ENCODE measurements at regions not wholly inside any gene's neighbourhood (a gene's known extent, or its start where the extent isn't known, plus 50 kb on each side); places are given as distances from the start of the nearest gene placed in this dataset.

DNA sequence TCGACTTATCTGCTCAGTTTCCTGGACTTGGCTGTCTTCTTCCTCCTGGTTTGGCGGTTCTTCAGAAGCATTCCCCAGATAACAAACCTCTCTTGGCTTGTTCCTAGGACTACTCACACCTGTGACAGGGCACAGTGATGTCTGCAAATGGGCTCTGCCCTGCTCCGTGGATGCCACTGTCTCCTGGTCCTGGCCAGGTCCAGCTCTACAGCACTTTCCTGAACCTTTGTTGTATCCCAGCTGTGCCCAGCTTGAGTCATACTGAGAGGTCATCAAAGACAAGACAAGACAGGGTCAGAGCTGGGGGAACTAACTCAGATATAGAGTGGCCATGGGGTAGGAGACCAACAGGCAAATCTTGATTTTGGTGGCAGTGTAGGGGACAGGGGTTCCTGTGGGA, 102.7 kb upstream of the SLC22A23 start:
- Histone ChIP-seq H3K27me3 (no peaks in the 10 kb centered on the region), H3K36me3 (no peaks in the 10 kb centered on the region), H3K4me3 (no peak overlapping the region), H3K27ac (no peak overlapping the region), H3K9me3 (peaks cover 0 to under 1% (median 0%) of the 10 kb centered on the region in 4 donors), H3K4me1 (no peaks in the 10 kb centered on the region)
- intact Hi-C loops (cut with DNase I; ENCODE audit: low total_unique reads): no loop called here
- WGBS, 5 donors: 49 to 69% (median 63%) methylated on average over 3 of the region's 3 CpGs
- TF ChIP-seq POLR2AphosphoS5 (IDR thresholded peaks at IDR 0.05) (no peak), EP300 (IDR thresholded peaks at IDR 0.05) (no peak)
- DNase-seq: no peak

DNA sequence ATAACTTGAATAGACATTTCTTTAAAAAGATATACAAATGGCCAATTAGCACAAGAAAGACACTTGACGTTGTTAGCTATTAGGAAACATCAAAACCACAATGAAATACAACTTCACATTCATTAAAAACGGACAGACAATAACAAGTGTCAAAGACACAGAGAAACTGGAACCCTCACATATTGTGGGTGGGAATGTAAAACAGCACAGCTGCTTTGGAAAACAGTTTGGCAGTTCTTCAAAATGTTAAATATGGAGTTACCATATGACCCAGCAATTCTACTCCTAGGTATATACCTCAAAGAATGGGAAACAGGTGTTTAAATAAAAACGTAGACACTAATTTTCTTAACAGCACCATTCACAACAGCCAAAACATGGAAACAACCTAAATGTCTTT, 100.5 kb upstream of the SLC22A23 start:
- no peaks in the 10 kb centered on the region for H3K27me3 ChIP-seq
- 67 to 81% (median 71%) methylated on average over 3 of the region's 3 CpGs for WGBS, 5 donors
- no peak overlapping the region for H3K27ac ChIP-seq
- no peaks in the 10 kb centered on the region for H3K36me3 ChIP-seq
- TF ChIP-seq POLR2A (IDR thresholded peaks at IDR 0.05) (no peak), POLR2AphosphoS5 (IDR thresholded peaks at IDR 0.05) (no peak), EP300 (IDR thresholded peaks at IDR 0.05) (no peak)
- TF ChIP-seq, protein P1, sequence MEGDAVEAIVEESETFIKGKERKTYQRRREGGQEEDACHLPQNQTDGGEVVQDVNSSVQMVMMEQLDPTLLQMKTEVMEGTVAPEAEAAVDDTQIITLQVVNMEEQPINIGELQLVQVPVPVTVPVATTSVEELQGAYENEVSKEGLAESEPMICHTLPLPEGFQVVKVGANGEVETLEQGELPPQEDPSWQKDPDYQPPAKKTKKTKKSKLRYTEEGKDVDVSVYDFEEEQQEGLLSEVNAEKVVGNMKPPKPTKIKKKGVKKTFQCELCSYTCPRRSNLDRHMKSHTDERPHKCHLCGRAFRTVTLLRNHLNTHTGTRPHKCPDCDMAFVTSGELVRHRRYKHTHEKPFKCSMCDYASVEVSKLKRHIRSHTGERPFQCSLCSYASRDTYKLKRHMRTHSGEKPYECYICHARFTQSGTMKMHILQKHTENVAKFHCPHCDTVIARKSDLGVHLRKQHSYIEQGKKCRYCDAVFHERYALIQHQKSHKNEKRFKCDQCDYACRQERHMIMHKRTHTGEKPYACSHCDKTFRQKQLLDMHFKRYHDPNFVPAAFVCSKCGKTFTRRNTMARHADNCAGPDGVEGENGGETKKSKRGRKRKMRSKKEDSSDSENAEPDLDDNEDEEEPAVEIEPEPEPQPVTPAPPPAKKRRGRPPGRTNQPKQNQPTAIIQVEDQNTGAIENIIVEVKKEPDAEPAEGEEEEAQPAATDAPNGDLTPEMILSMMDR (IDR thresholded peaks at IDR 0.05): no peak
- DNase-seq: no peak
- H3K9me3 ChIP-seq: peaks cover 0 to 16% (median 5%) of the 10 kb centered on the region in 4 donors
- intact Hi-C loops (cut with DNase I; ENCODE audit: low total_unique reads): no loop called here
- no peaks in the 10 kb centered on the region for H3K4me1 ChIP-seq
- no peak overlapping the region for H3K4me3 ChIP-seq

DNA sequence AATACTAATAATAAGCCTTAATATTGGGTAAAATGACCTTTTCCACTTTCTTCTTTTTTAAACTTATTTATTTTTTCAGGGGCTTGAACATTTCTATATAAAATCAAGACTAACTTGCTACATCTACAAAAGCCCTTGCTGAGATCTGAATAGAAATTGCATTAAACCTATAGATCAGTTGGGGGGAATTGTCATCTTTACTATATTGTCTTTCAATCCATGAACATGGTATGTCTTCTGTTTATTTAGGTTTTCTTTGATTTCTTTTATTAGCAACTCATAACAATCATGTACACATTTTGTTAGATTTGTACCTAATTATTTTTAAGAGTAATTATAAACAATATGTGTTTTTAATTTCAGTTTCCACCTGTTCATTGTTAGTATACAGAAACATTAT, 96.4 kb upstream of the SLC22A23 start:
- Histone ChIP-seq H3K27me3 (no peaks in the 10 kb centered on the region), H3K4me1 (no peaks in the 10 kb centered on the region), H3K27ac (no peak overlapping the region), H3K9me3 (peaks cover 0 to 25% (median 5%) of the 10 kb centered on the region in 4 donors), H3K36me3 (no peaks in the 10 kb centered on the region), H3K4me3 (no peak overlapping the region)
- TF ChIP-seq EP300 (IDR thresholded peaks at IDR 0.05) (no peak), POLR2AphosphoS5 (IDR thresholded peaks at IDR 0.05) (no peak), POLR2A (IDR thresholded peaks at IDR 0.05) (no peak)
- TF ChIP-seq, protein P1 (IDR thresholded peaks at IDR 0.05): no peak
- DNase-seq: no peak
- intact Hi-C loops (cut with DNase I; ENCODE audit: low total_unique reads): no loop called here

DNA sequence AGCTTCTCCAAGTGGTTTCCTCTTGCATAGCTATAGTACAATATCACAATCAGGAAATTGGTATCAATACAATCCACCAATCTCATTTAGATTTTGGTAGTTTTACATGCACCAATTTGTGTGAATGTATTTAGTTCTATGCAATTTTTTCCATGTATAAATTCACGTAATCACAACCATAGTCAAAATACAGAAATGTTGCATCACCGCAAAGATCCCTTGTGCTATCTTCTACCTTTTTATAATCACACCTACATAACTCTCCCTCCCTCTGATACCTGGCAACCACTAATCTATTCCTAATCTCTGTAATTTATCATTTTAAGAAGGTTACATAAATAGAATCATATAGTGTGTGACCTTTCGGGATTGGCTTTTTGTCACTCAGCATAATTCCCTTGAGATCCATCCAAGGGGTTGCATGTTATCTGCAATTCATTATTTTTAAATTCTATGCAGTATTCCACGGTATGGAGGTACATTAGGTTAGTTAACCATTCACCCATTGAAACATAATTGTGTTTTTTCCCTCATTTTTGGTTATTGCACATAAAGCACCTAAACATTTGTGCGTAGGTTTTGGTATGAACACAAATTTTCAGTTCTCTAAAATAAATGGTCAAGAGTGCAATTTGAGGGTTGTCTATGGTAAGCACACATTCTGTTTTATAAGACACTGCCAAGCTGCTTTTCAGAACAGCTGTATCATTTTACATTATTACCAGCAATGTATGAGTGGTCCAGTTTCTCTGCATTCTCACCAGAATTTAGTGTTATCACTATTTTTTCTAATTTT, 95.1 kb upstream of the SLC22A23 start:
- WGBS, 5 donors: 83 to 91% (median 88%) methylated on average over 5 of the region's 5 CpGs
- Histone ChIP-seq H3K4me1 (no peaks in the 10 kb centered on the region), H3K27me3 (no peaks in the 10 kb centered on the region), H3K9me3 (peaks cover 0 to 25% (median 5%) of the 10 kb centered on the region in 4 donors), H3K36me3 (no peaks in the 10 kb centered on the region), H3K4me3 (no peak overlapping the region), H3K27ac (no peak overlapping the region)
- TF ChIP-seq POLR2A (IDR thresholded peaks at IDR 0.05) (no peak), POLR2AphosphoS5 (IDR thresholded peaks at IDR 0.05) (no peak), EP300 (IDR thresholded peaks at IDR 0.05) (no peak)
- TF ChIP-seq, protein P1 (IDR thresholded peaks at IDR 0.05): no peak
- no peak for DNase-seq
- intact Hi-C loops (cut with DNase I; ENCODE audit: low total_unique reads): no loop called here

DNA sequence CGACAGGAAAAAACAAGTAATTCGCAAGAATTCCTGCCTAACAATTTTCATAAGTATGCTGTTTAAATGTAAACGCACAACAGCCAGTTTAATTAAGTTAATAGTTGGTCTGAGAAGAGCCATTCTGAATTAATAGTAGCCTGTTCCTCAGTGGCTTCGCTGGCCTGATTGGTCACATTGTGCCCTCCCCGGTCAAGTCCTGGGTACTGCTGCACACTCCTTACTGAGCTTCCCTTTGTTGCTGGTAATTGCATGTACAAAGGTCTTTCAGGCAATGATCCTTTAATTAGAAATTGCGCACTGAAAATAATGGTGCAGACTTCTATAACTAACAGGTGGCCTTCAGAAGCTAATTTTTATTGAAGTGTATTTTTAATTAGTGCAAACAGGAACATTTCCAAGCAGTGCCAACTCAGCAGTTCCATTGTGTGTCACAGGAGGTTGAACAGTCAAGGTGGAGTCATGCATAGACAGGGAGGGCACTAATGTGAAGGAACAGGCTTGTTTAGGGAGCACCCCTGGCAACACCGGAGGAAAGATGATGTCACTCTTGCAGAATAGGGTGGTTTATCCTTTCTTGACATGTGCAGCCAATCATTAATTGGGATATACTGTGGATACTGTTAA, 92.6 kb upstream of the SLC22A23 start:
- Histone ChIP-seq H3K36me3 (no peaks in the 10 kb centered on the region), H3K4me3 (no peak overlapping the region), H3K9me3 (peaks cover 0 to 25% (median 5%) of the 10 kb centered on the region in 4 donors), H3K27ac (no peak overlapping the region), H3K27me3 (no peaks in the 10 kb centered on the region), H3K4me1 (peaks cover 0 to 7% (median 0%) of the 10 kb centered on the region in 4 donors)
- no peak for TF ChIP-seq POLR2A (IDR thresholded peaks at IDR 0.05)
- 78 to 90% (median 87%) methylated on average over 7 of the region's 7 CpGs for WGBS, 5 donors
- DNase-seq: no peak
- intact Hi-C loops (cut with DNase I; ENCODE audit: low total_unique reads): no loop called here
